ENCODE measurements at regions not wholly inside any gene's neighbourhood (a gene's known extent, or its start where the extent isn't known, plus 50 kb on each side); places are given as distances from the start of the nearest gene placed in this dataset.

- no peak overlapping the region for H3K4me2 ChIP-seq (replicated peaks; ENCODE audit: extremely low read depth, low read length, poor library complexity, severe bottlenecking)
- H4K20me1 ChIP-seq (ENCODE audit: insufficient read depth, low read length) = no peaks in the 10 kb centered on the region
- no peaks in the 10 kb centered on the region for H3K9me3 ChIP-seq (replicated peaks in 1 of 2; ENCODE audit: control insufficient read depth in 1 of 2, insufficient read depth in 1 of 2, low read length in 2 of 2)
- no peaks in the 10 kb centered on the region for H3K27me3 Mint-ChIP-seq (ENCODE audit: low read depth in 3 of 3)
- intact Hi-C loops (cut with micrococcal nuclease) = no loop called here
- H3K36me3 ChIP-seq (replicated peaks in 1 of 2; ENCODE audit: control insufficient read depth in 1 of 2, insufficient read depth in 2 of 2, low read length in 2 of 2) = no peaks in the 10 kb centered on the region
- H3K27ac Mint-ChIP-seq = no peak overlapping the region
- no peak overlapping the region for H2AFZ ChIP-seq (ENCODE audit: insufficient read depth, low read depth, low read length, poor library complexity, severe bottlenecking)
- H3K4me1 Mint-ChIP-seq = no peaks in the 10 kb centered on the region
- H3K9me3 Mint-ChIP-seq = peaks cover 0 to 9% (median 3%) of the 10 kb centered on the region in 7 donors
- H3K79me2 ChIP-seq (ENCODE audit: insufficient read depth, low read length) = no peaks in the 10 kb centered on the region
- 100% methylated on average over 2 of the region's 5 CpGs for WGBS (ENCODE audit: insufficient coverage)
- no peak overlapping the region for H3K9ac ChIP-seq (ENCODE audit: insufficient read depth, low read length, poor library complexity, severe bottlenecking)
- H3K4me3 Mint-ChIP-seq = no peak overlapping the region
- TF ChIP-seq CTCF (IDR thresholded peaks at IDR 0.05) = no peak
- H3K27me3 ChIP-seq (ENCODE audit: control insufficient read depth in 2 of 2, insufficient read depth in 2 of 2, low read length in 2 of 2) = no peaks in the 10 kb centered on the region
- H3K4me1 ChIP-seq (ENCODE audit: control insufficient read depth in 1 of 2, insufficient read depth in 2 of 2, low read length in 2 of 2) = no peaks in the 10 kb centered on the region
- H3K36me3 Mint-ChIP-seq = no peaks in the 10 kb centered on the region
- H3K27ac ChIP-seq (ENCODE audit: low read depth in 1 of 2, low read length in 2 of 2) = no peak overlapping the region
- no peak for DNase-seq
- no peak overlapping the region for H3K4me3 ChIP-seq (replicated peaks in 1 of 3; ENCODE audit: low read depth in 2 of 3, low read length in 3 of 3)
Observed at GRCh38 chr14:83867566-83868225, 1662.2 kb upstream of the FLRT2 start.

- H3K27me3 Mint-ChIP-seq (ENCODE audit: low read depth in 3 of 3) = no peaks in the 10 kb centered on the region
- no peak overlapping the region for H3K4me2 ChIP-seq (replicated peaks; ENCODE audit: extremely low read depth, low read length, poor library complexity, severe bottlenecking)
- WGBS (ENCODE audit: insufficient coverage) = no CpG with 5 or more reads among the region's 2 CpGs
Observed at GRCh38 chr14:83870546-83871270, 1659.2 kb upstream of the FLRT2 start.

More at GRCh38 chr14:83870546-83871270, 1659.2 kb upstream of the FLRT2 start:
- no peaks in the 10 kb centered on the region for H3K36me3 Mint-ChIP-seq
- Histone ChIP-seq H3K4me1 (ENCODE audit: control insufficient read depth in 1 of 2, insufficient read depth in 2 of 2, low read length in 2 of 2) (no peaks in the 10 kb centered on the region), H4K20me1 (ENCODE audit: insufficient read depth, low read length) (no peaks in the 10 kb centered on the region), H3K27ac (ENCODE audit: low read depth in 1 of 2, low read length in 2 of 2) (no peak overlapping the region), H2AFZ (ENCODE audit: insufficient read depth, low read depth, low read length, poor library complexity, severe bottlenecking) (no peak overlapping the region), H3K27me3 (ENCODE audit: control insufficient read depth in 2 of 2, insufficient read depth in 2 of 2, low read length in 2 of 2) (no peaks in the 10 kb centered on the region), H3K36me3 (replicated peaks in 1 of 2; ENCODE audit: control insufficient read depth in 1 of 2, insufficient read depth in 2 of 2, low read length in 2 of 2) (no peaks in the 10 kb centered on the region), H3K79me2 (ENCODE audit: insufficient read depth, low read length) (no peaks in the 10 kb centered on the region), H3K9me3 (replicated peaks in 1 of 2; ENCODE audit: control insufficient read depth in 1 of 2, insufficient read depth in 1 of 2, low read length in 2 of 2) (no peaks in the 10 kb centered on the region), H3K9ac (ENCODE audit: insufficient read depth, low read length, poor library complexity, severe bottlenecking) (no peak overlapping the region), H3K4me3 (replicated peaks in 1 of 3; ENCODE audit: low read depth in 2 of 3, low read length in 3 of 3) (no peak overlapping the region)
- no peak overlapping the region for H3K4me3 Mint-ChIP-seq
- no peak for DNase-seq
- H3K4me1 Mint-ChIP-seq = no peaks in the 10 kb centered on the region
- H3K27ac Mint-ChIP-seq = no peak overlapping the region
- peaks cover 0 to 8% (median 4%) of the 10 kb centered on the region in 7 donors for H3K9me3 Mint-ChIP-seq
- intact Hi-C loops (cut with micrococcal nuclease) = no loop called here
- TF ChIP-seq CTCF (IDR thresholded peaks at IDR 0.05) = no peak

Data from CD14-positive monocyte (primary cell).